Neural crest cell (in vitro differentiated cells): ENCODE measurements at regions not wholly inside any gene's neighbourhood (a gene's known extent, or its start where the extent isn't known, plus 50 kb on each side); places are given as distances from the start of the nearest gene placed in this dataset.

ENCODE experiments used
- DNase-seq: peaks from one replicate; pipeline ENCODE4 v3.0.0; 2021; ENCODE audit warnings: low read depth, mixed read lengths, low spot score
- H3K27ac Mint-ChIP-seq: one replicate; pipeline ENCODE4 v1.8.0; 2021; ENCODE audit warnings: mild to moderate bottlenecking, mixed read lengths; ENCODE audit not compliant: unreplicated experiment
- H3K27me3 Mint-ChIP-seq: 2 replicates; pipeline ENCODE4 v1.8.0; 2021; ENCODE audit warnings: low read depth, mild to moderate bottlenecking, mixed read lengths
- H3K36me3 Mint-ChIP-seq: 2 replicates; pipeline ENCODE4 v1.8.0; 2021; ENCODE audit warnings: low read depth, mild to moderate bottlenecking, mixed read lengths
- H3K4me1 Mint-ChIP-seq: 2 replicates; pipeline ENCODE4 v1.8.0; 2021; ENCODE audit warnings: mixed read lengths
- H3K4me3 Mint-ChIP-seq: one replicate; pipeline ENCODE4 v1.8.0; 2021; ENCODE audit warnings: mild to moderate bottlenecking, mixed read lengths
- H3K9me3 Mint-ChIP-seq: 2 replicates; pipeline ENCODE4 v1.8.0; 2021; ENCODE audit warnings: mixed read lengths
- CTCF ChIP-seq: fragments of 200-600 bp; sonication (generic); conservative IDR thresholded peaks from 2 replicates; pipeline ENCODE4 v1.5.0; 2021; ENCODE audit warnings: antibody characterized with exemption, mild to moderate bottlenecking

GRCh38 chr1:70805641-70806040 is 242.0 kb downstream of the PTGER3 start:
- Mint-ChIP-seq H3K9me3 (no peaks in the 10 kb centered on the region), H3K4me1 (no peaks in the 10 kb centered on the region), H3K27ac (no peak overlapping the region), H3K27me3 (peaks cover 10% of the 10 kb centered on the region), H3K36me3 (no peaks in the 10 kb centered on the region), H3K4me3 (no peak overlapping the region)
- no peak for TF ChIP-seq CTCF
- DNase-seq: no peak

- no peak overlapping the region for H3K4me3 Mint-ChIP-seq
- no peak for TF ChIP-seq CTCF
- H3K36me3 Mint-ChIP-seq: no peaks in the 10 kb centered on the region
- H3K9me3 Mint-ChIP-seq: no peaks in the 10 kb centered on the region
- H3K27me3 Mint-ChIP-seq: peaks cover 16% of the 10 kb centered on the region
- DNase-seq: no peak
- no peak overlapping the region for H3K27ac Mint-ChIP-seq
- H3K4me1 Mint-ChIP-seq: no peaks in the 10 kb centered on the region
These were observed 240.4 kb downstream of the PTGER3 start for GRCh38 chr1:70807088-70807664.

- TF ChIP-seq CTCF: no peak
- no peak overlapping the region for H3K4me3 Mint-ChIP-seq
- peaks cover 31% of the 10 kb centered on the region for H3K27me3 Mint-ChIP-seq
- no peak for DNase-seq
- no peaks in the 10 kb centered on the region for H3K9me3 Mint-ChIP-seq
- H3K4me1 Mint-ChIP-seq: no peaks in the 10 kb centered on the region
- no peak overlapping the region for H3K27ac Mint-ChIP-seq
- H3K36me3 Mint-ChIP-seq: no peaks in the 10 kb centered on the region
These were observed 238.5 kb downstream of the PTGER3 start for GRCh38 chr1:70809069-70809468.

- no peak for TF ChIP-seq CTCF
- Mint-ChIP-seq H3K27ac (no peak overlapping the region), H3K36me3 (no peaks in the 10 kb centered on the region), H3K27me3 (peaks cover 31% of the 10 kb centered on the region), H3K9me3 (no peaks in the 10 kb centered on the region), H3K4me3 (no peak overlapping the region), H3K4me1 (no peaks in the 10 kb centered on the region)
- DNase-seq: no peak
These were observed 235.8 kb downstream of the PTGER3 start for GRCh38 chr1:70811815-70812214.

GRCh38 chr1:70812442-70813109 is 235.0 kb downstream of the PTGER3 start:
- Mint-ChIP-seq H3K27ac (no peak overlapping the region), H3K4me3 (no peak overlapping the region), H3K27me3 (peaks cover 31% of the 10 kb centered on the region), H3K36me3 (no peaks in the 10 kb centered on the region), H3K9me3 (no peaks in the 10 kb centered on the region), H3K4me1 (no peaks in the 10 kb centered on the region)
- no peak for DNase-seq
- no peak for TF ChIP-seq CTCF
